DND-41 (cell line): ENCODE measurements at regions not wholly inside any gene's neighbourhood (a gene's known extent, or its start where the extent isn't known, plus 50 kb on each side); places are given as distances from the start of the nearest gene placed in this dataset.
"Not testable (repeated sequence)": the region's sequence is repeated elsewhere in the genome, so short reads cannot be mapped to it uniquely, and the experiment has no call there.

Experiments used
- CTCF ChIP-seq: IDR thresholded peaks from 2 replicates; pipeline ENCODE4 v1.5.1; 2012; ENCODE audit warnings: borderline replicate concordance, low read length, moderate library complexity, mild to moderate bottlenecking; ENCODE audit not compliant: poor library complexity, severe bottlenecking; ENCODE audit errors: extremely low read depth
- EZH2 ChIP-seq: IDR thresholded peaks from 3 replicates; pipeline ENCODE4 v1.6.1; 2012; ENCODE audit warnings: borderline replicate concordance, low read depth, mild to moderate bottlenecking, moderate library complexity, low read length, inconsistent platforms; ENCODE audit not compliant: severe bottlenecking

DNA sequence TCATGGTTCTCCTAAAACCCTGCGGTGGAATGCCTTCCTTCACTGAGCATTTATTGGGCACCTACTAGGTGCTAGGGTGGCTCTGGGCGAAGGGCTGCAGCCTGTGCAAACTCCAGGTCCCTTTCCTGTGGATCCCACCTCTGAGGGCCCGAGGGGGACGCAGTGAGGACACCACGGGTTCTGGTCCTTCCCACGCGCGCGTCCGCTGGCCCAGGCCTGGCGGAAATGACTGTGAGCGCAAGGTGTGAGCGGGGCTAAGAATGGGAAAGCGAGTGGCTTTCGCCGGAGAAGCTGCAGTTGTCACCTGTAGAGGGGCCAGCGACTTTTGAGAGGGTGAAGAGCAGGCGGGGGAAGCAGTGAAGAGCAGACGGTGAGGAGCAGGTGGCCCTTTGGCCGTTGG is 55.1 kb downstream of the PPIAL4A start:
- not testable (repeated sequence) for TF ChIP-seq CTCF, EZH2
